Naive B cell (primary cell): ENCODE measurements at regions not wholly inside any gene's neighbourhood (a gene's known extent, or its start where the extent isn't known, plus 50 kb on each side); places are given as distances from the start of the nearest gene placed in this dataset.
"Not testable (repeated sequence)": the region's sequence is repeated elsewhere in the genome, so short reads cannot be mapped to it uniquely, and the experiment has no call there.

Experiments
- ATAC-seq, 2 donors: fragments of 150-1000 bp; cut with Tn5 transposase; 2 replicates each; pipeline ENCODE4 v1.10.0; 2021; ENCODE audit warnings: low read depth in 2 of 2, mild to moderate bottlenecking in 2 of 2, moderate library complexity in 2 of 2
- DNase-seq: peaks from one replicate; pipeline ENCODE4 v3.0.0; 2022
- H3K27ac Mint-ChIP-seq, 6 donors: one replicate each; pipeline ENCODE4 v1.8.0; 2020 to 2022; ENCODE audit warnings: mild to moderate bottlenecking in 6 of 6, mixed read lengths in 6 of 6, moderate library complexity in 5 of 6, inconsistent platforms in 2 of 6
- H3K27me3 Mint-ChIP-seq, 3 donors: one replicate each; pipeline ENCODE4 v1.8.0; 2021 to 2022; ENCODE audit warnings: mixed read lengths in 3 of 3, mild to moderate bottlenecking in 1 of 3
- H3K36me3 Mint-ChIP-seq, 2 donors: one replicate each; pipeline ENCODE4 v1.8.0; 2020 to 2022; ENCODE audit warnings: mixed read lengths in 2 of 2, inconsistent platforms in 1 of 2, mild to moderate bottlenecking in 1 of 2
- H3K4me1 Mint-ChIP-seq, 3 donors: one replicate each; pipeline ENCODE4 v1.8.0; 2020 to 2022; ENCODE audit warnings: mixed read lengths in 3 of 3, inconsistent platforms in 1 of 3, mild to moderate bottlenecking in 1 of 3, moderate library complexity in 1 of 3
- H3K4me3 Mint-ChIP-seq, 8 donors: one replicate each; pipeline ENCODE4 v1.8.0; 2020 to 2022; ENCODE audit warnings: mild to moderate bottlenecking in 8 of 8, mixed read lengths in 8 of 8, moderate library complexity in 8 of 8, inconsistent platforms in 2 of 8
- H3K9me3 Mint-ChIP-seq, 7 donors: one replicate each; pipeline ENCODE4 v1.8.0; 2020 to 2022; ENCODE audit warnings: mixed read lengths in 7 of 7, mild to moderate bottlenecking in 5 of 7, inconsistent platforms in 2 of 7, moderate library complexity in 1 of 7

- no peaks in the 10 kb centered on the region for H3K36me3 Mint-ChIP-seq
- DNase-seq (peak; percentile 15), ATAC-seq (peak; percentile 32 to 77)
- H3K9me3 Mint-ChIP-seq: peaks cover 0 to 2% (median 0%) of the 10 kb centered on the region in 7 donors
- no peak overlapping the region for H3K4me3 Mint-ChIP-seq
- peak overlapping the region in 2 of 6 donors; percentile 30 to 60 for H3K27ac Mint-ChIP-seq
- peaks cover 0 to 6% (median 5%) of the 10 kb centered on the region in 3 donors for H3K27me3 Mint-ChIP-seq
- no peaks in the 10 kb centered on the region for H3K4me1 Mint-ChIP-seq
Measured at GRCh38 chr6:85372188-85372914, 77.5 kb upstream of the NT5E start.

- DNase-seq: no peak
- no peak for ATAC-seq
- Mint-ChIP-seq H3K36me3 (no peaks in the 10 kb centered on the region), H3K27me3 (peaks cover 0 to 16% (median 15%) of the 10 kb centered on the region in 3 donors), H3K4me3 (no peak overlapping the region), H3K4me1 (no peaks in the 10 kb centered on the region), H3K9me3 (peaks cover 0 to 2% (median 0%) of the 10 kb centered on the region in 7 donors), H3K27ac (no peak overlapping the region)
Measured at GRCh38 chr6:85368631-85369030, 81.3 kb upstream of the NT5E start.

GRCh38 chr6:85364344-85364743, 85.5 kb upstream of the NT5E start:
- H3K4me1 Mint-ChIP-seq: no peaks in the 10 kb centered on the region
- peaks cover 0 to 20% (median 16%) of the 10 kb centered on the region in 3 donors for H3K27me3 Mint-ChIP-seq
- ATAC-seq (no peak), DNase-seq (no peak)
- no peak overlapping the region for H3K27ac Mint-ChIP-seq
- no peak overlapping the region for H3K4me3 Mint-ChIP-seq
- H3K36me3 Mint-ChIP-seq: no peaks in the 10 kb centered on the region
- peaks cover 0 to 2% (median 0%) of the 10 kb centered on the region in 7 donors for H3K9me3 Mint-ChIP-seq

GRCh38 chr6:85363870-85364269, 86.0 kb upstream of the NT5E start:
- no peak overlapping the region for H3K4me3 Mint-ChIP-seq
- no peaks in the 10 kb centered on the region for H3K36me3 Mint-ChIP-seq
- H3K27me3 Mint-ChIP-seq: peaks cover 0 to 22% (median 16%) of the 10 kb centered on the region in 3 donors
- H3K9me3 Mint-ChIP-seq: peaks cover 0 to 2% (median 0%) of the 10 kb centered on the region in 7 donors
- H3K4me1 Mint-ChIP-seq: no peaks in the 10 kb centered on the region
- ATAC-seq: no peak
- H3K27ac Mint-ChIP-seq: no peak overlapping the region
- no peak for DNase-seq

- peaks cover 0 to 18% (median 14%) of the 10 kb centered on the region in 3 donors for H3K27me3 Mint-ChIP-seq
- ATAC-seq: no peak
Measured at GRCh38 chr6:85362652-85363310, 87.1 kb upstream of the NT5E start.

GRCh38 chr6:85361643-85362014, 88.3 kb upstream of the NT5E start:
- Mint-ChIP-seq H3K4me3 (no peak overlapping the region), H3K27ac (no peak overlapping the region), H3K4me1 (no peaks in the 10 kb centered on the region), H3K36me3 (no peaks in the 10 kb centered on the region), H3K27me3 (peaks cover 0 to 11% (median 2%) of the 10 kb centered on the region in 3 donors), H3K9me3 (no peaks in the 10 kb centered on the region)
- ATAC-seq (no peak), DNase-seq (no peak)

More at GRCh38 chr6:85362652-85363310, 87.1 kb upstream of the NT5E start:
- H3K4me1 Mint-ChIP-seq: no peaks in the 10 kb centered on the region
- H3K4me3 Mint-ChIP-seq: peak overlapping the region in 1 of 8 donors; percentile 61
- no peak for DNase-seq
- H3K36me3 Mint-ChIP-seq: no peaks in the 10 kb centered on the region
- H3K9me3 Mint-ChIP-seq: no peaks in the 10 kb centered on the region
- peak overlapping the region in 1 of 6 donors; percentile 13 for H3K27ac Mint-ChIP-seq

GRCh38 chr6:85360794-85361642, 88.9 kb upstream of the NT5E start:
- Mint-ChIP-seq H3K36me3 (no peaks in the 10 kb centered on the region), H3K27me3 (peaks cover 0 to 11% (median 0%) of the 10 kb centered on the region in 3 donors), H3K4me3 (no peak overlapping the region), H3K4me1 (no peaks in the 10 kb centered on the region), H3K27ac (peak overlapping the region in 1 of 6 donors; percentile 82), H3K9me3 (no peaks in the 10 kb centered on the region)
- DNase-seq (no peak), ATAC-seq (no peak)

- no peak for ATAC-seq
- DNase-seq: no peak
- Mint-ChIP-seq H3K27me3 (peaks cover 0 to 8% (median 0%) of the 10 kb centered on the region in 3 donors), H3K4me1 (no peaks in the 10 kb centered on the region), H3K36me3 (no peaks in the 10 kb centered on the region), H3K4me3 (no peak overlapping the region), H3K9me3 (no peaks in the 10 kb centered on the region), H3K27ac (no peak overlapping the region)
Measured at GRCh38 chr6:85357651-85358050, 92.2 kb upstream of the NT5E start.

- not testable (repeated sequence) for DNase-seq, ATAC-seq, H3K4me3 Mint-ChIP-seq, H3K36me3 Mint-ChIP-seq, H3K27ac Mint-ChIP-seq, H3K27me3 Mint-ChIP-seq, H3K4me1 Mint-ChIP-seq, H3K9me3 Mint-ChIP-seq
Measured at GRCh38 chr6:85356743-85357142, 93.1 kb upstream of the NT5E start.

- Mint-ChIP-seq H3K27me3 (peaks cover 0 to 6% (median 3%) of the 10 kb centered on the region in 3 donors), H3K9me3 (no peaks in the 10 kb centered on the region), H3K36me3 (no peaks in the 10 kb centered on the region), H3K4me3 (no peak overlapping the region), H3K27ac (no peak overlapping the region), H3K4me1 (no peaks in the 10 kb centered on the region)
- DNase-seq: no peak
- no peak for ATAC-seq
Measured at GRCh38 chr6:85355816-85356215, 94.1 kb upstream of the NT5E start.

- Mint-ChIP-seq H3K36me3 (no peaks in the 10 kb centered on the region), H3K9me3 (no peaks in the 10 kb centered on the region), H3K4me1 (no peaks in the 10 kb centered on the region), H3K27ac (no peak overlapping the region), H3K27me3 (peaks cover 0 to 6% (median 3%) of the 10 kb centered on the region in 3 donors), H3K4me3 (no peak overlapping the region)
- ATAC-seq (peak; percentile 50 to 67), DNase-seq (peak; percentile 46)
Measured at GRCh38 chr6:85354761-85355618, 94.9 kb upstream of the NT5E start.

GRCh38 chr6:85353012-85353411, 96.9 kb upstream of the NT5E start:
- H3K27ac Mint-ChIP-seq: no peak overlapping the region

GRCh38 chr6:85348643-85349042, 101.2 kb upstream of the NT5E start:
- no peak overlapping the region for H3K4me3 Mint-ChIP-seq
- H3K36me3 Mint-ChIP-seq: no peaks in the 10 kb centered on the region
- ATAC-seq (no peak), DNase-seq (no peak)
- peak overlapping the region in 2 of 6 donors; percentile 17 to 22 for H3K27ac Mint-ChIP-seq
- H3K9me3 Mint-ChIP-seq: no peaks in the 10 kb centered on the region
- H3K4me1 Mint-ChIP-seq: no peaks in the 10 kb centered on the region
- peaks cover 20 to 29% (median 25%) of the 10 kb centered on the region in 3 donors for H3K27me3 Mint-ChIP-seq

More at GRCh38 chr6:85353012-85353411, 96.9 kb upstream of the NT5E start:
- no peak overlapping the region for H3K4me3 Mint-ChIP-seq
- no peaks in the 10 kb centered on the region for H3K9me3 Mint-ChIP-seq
- no peak for ATAC-seq
- peaks cover 1 to 8% (median 6%) of the 10 kb centered on the region in 3 donors for H3K27me3 Mint-ChIP-seq
- no peaks in the 10 kb centered on the region for H3K4me1 Mint-ChIP-seq
- DNase-seq: no peak
- no peaks in the 10 kb centered on the region for H3K36me3 Mint-ChIP-seq
